Smooth muscle cell (in vitro differentiated cells): ENCODE measurements at regions not wholly inside any gene's neighbourhood (a gene's known extent, or its start where the extent isn't known, plus 50 kb on each side); places are given as distances from the start of the nearest gene placed in this dataset.

ENCODE experiments used
- DNase-seq: peaks from one replicate; lab custom pipeline; 2025; ENCODE audit not compliant: unreplicated experiment; lab: John Stamatoyannopoulos, UW
- H2AFZ ChIP-seq: fragments of 200-600 bp; sonication (generic); 2 replicates; pipeline ENCODE4 v1.6.0; 2016; ENCODE audit warnings: antibody characterized with exemption, low read depth, mild to moderate bottlenecking
- H3F3A ChIP-seq: fragments of 200-600 bp; sonication (generic); 2 replicates; pipeline ENCODE4 v1.6.0; 2017; ENCODE audit warnings: antibody characterized with exemption, low read depth
- H3K27ac ChIP-seq: fragments of 200-600 bp; sonication (generic); 2 replicates; pipeline ENCODE4 v1.5.1; 2016; ENCODE audit warnings: low read depth, mild to moderate bottlenecking
- H3K27me3 ChIP-seq: fragments of 200-600 bp; sonication (generic); 2 replicates; pipeline ENCODE4 v1.6.1; 2016; ENCODE audit warnings: low read depth, mild to moderate bottlenecking
- H3K36me3 ChIP-seq: fragments of 200-600 bp; sonication (generic); 2 replicates; pipeline ENCODE4 v1.5.1; 2016; ENCODE audit warnings: low read depth
- H3K4me1 ChIP-seq: fragments of 200-600 bp; sonication (generic); 2 replicates; pipeline ENCODE4 v1.5.1; 2016; ENCODE audit warnings: low read depth
- H3K4me2 ChIP-seq: fragments of 200-600 bp; sonication (generic); 2 replicates; pipeline ENCODE4 v1.6.0; 2016; ENCODE audit warnings: mild to moderate bottlenecking
- H3K4me3 ChIP-seq: fragments of 200-600 bp; sonication (generic); 2 replicates; pipeline ENCODE4 v1.5.1; 2016; ENCODE audit warnings: mild to moderate bottlenecking
- H3K79me2 ChIP-seq: fragments of 200-600 bp; sonication (generic); 2 replicates; pipeline ENCODE4 v1.6.0; 2016; ENCODE audit warnings: low read depth, mild to moderate bottlenecking
- H3K9ac ChIP-seq: fragments of 200-600 bp; sonication (generic); 2 replicates; pipeline ENCODE4 v1.6.0; 2016; ENCODE audit warnings: low read depth
- H3K9me3 ChIP-seq: fragments of 200-600 bp; sonication (generic); replicated peaks from 2 replicates; pipeline ENCODE4 v1.5.1; 2016; ENCODE audit warnings: low read depth
- H4K20me1 ChIP-seq: fragments of 200-600 bp; sonication (generic); 2 replicates; pipeline ENCODE4 v1.6.0; 2016; ENCODE audit warnings: low read depth
- CTCF ChIP-seq: fragments of 200-600 bp; sonication (generic); IDR thresholded peaks from 2 replicates; pipeline ENCODE4 v1.5.1; 2017; ENCODE audit warnings: borderline replicate concordance, mild to moderate bottlenecking, antibody characterized with exemption; ENCODE audit not compliant: insufficient read depth, poor library complexity, severe bottlenecking
- WGBS: methylation state at CpG from one replicate; pipeline ENCODE4 v1.1.7; 2016; ENCODE audit warnings: low lambda C conversion rate; 5-methylcytosine and 5-hydroxymethylcytosine counted together

- Histone ChIP-seq H3K9me3 (no peaks in the 10 kb centered on the region), H3K36me3 (no peaks in the 10 kb centered on the region), H3K27ac (no peak overlapping the region), H3K4me2 (no peak overlapping the region), H3K79me2 (no peaks in the 10 kb centered on the region), H3K4me1 (peaks cover 4% of the 10 kb centered on the region), H2AFZ (no peak overlapping the region), H4K20me1 (no peaks in the 10 kb centered on the region), H3F3A (no peaks in the 10 kb centered on the region), H3K27me3 (no peaks in the 10 kb centered on the region), H3K4me3 (no peak overlapping the region), H3K9ac (no peak overlapping the region)
- no peak for DNase-seq
- no peak for TF ChIP-seq CTCF
- WGBS = 89% methylated on average over 8 of the region's 8 CpGs
Observed at GRCh38 chr2:15726321-15727057, 134.8 kb downstream of the DDX1 start.

- Histone ChIP-seq H3K79me2 (no peaks in the 10 kb centered on the region), H3K36me3 (no peaks in the 10 kb centered on the region), H3K4me2 (no peak overlapping the region), H3K27me3 (no peaks in the 10 kb centered on the region), H2AFZ (no peak overlapping the region), H3K9me3 (no peaks in the 10 kb centered on the region), H3F3A (no peaks in the 10 kb centered on the region), H3K4me1 (peaks cover 4% of the 10 kb centered on the region), H3K4me3 (no peak overlapping the region), H4K20me1 (no peaks in the 10 kb centered on the region), H3K9ac (no peak overlapping the region), H3K27ac (no peak overlapping the region)
- 90% methylated on average over 9 of the region's 9 CpGs for WGBS
- no peak for TF ChIP-seq CTCF
- no peak for DNase-seq
Observed at GRCh38 chr2:15727396-15728244, 136.0 kb downstream of the DDX1 start.

GRCh38 chr2:15728245-15728938 is 136.7 kb downstream of the DDX1 start:
- H3K4me1 ChIP-seq = peaks cover 8% of the 10 kb centered on the region
- H3K4me3 ChIP-seq = no peak overlapping the region
- H2AFZ ChIP-seq = no peak overlapping the region
- no peak overlapping the region for H3K27ac ChIP-seq
- no peak overlapping the region for H3K4me2 ChIP-seq
- no peaks in the 10 kb centered on the region for H3K9me3 ChIP-seq
- H3K27me3 ChIP-seq = no peaks in the 10 kb centered on the region
- TF ChIP-seq CTCF = no peak
- no peaks in the 10 kb centered on the region for H3K36me3 ChIP-seq
- no peak overlapping the region for H3K9ac ChIP-seq
- no peak for DNase-seq
- no peaks in the 10 kb centered on the region for H3K79me2 ChIP-seq
- no peaks in the 10 kb centered on the region for H3F3A ChIP-seq
- no peaks in the 10 kb centered on the region for H4K20me1 ChIP-seq
- 96% methylated on average over 9 of the region's 9 CpGs for WGBS
